GM13977 (cell line): ENCODE measurements at regions not wholly inside any gene's neighbourhood (a gene's known extent, or its start where the extent isn't known, plus 50 kb on each side); places are given as distances from the start of the nearest gene placed in this dataset.

ENCODE experiments used
- DNase-seq: peaks from one replicate; pipeline ENCODE4 v3.0.0; 2012; ENCODE audit warnings: low spot score
- CTCF ChIP-seq: IDR thresholded peaks from 2 replicates; pipeline ENCODE4 v1.5.1; 2012; ENCODE audit warnings: mild to moderate bottlenecking, control low read depth; ENCODE audit not compliant: insufficient read depth; ENCODE audit errors: extremely low read depth, missing control alignments
- in situ Hi-C: fragments of 300-500 bp; cut with MboI; formaldehyde crosslinking; loops from one replicate; pipeline ENCODE4 v1.12.0; 2022; ENCODE audit warnings: low sequenced_read_pairs, low pct_unique_long_range_greater_than_20kb, mixed read lengths, inconsistent platforms; ENCODE audit not compliant: unreplicated experiment

GRCh38 chr21:14874379-14874778 lies 190.4 kb downstream of the NRIP1 start:
- in situ Hi-C loops: loop anchor here (10.0 to 25.0 kb wide), 2 partner anchors 170 to 613 kb away; no protein-coding TSS in a partner anchor
- DNase-seq: no peak
- TF ChIP-seq CTCF: no peak

- TF ChIP-seq CTCF: no peak
- in situ Hi-C loops: loop anchor here (10.0 to 25.0 kb wide), 2 partner anchors 173 to 615 kb away; no protein-coding TSS in a partner anchor
- DNase-seq: no peak
Measured at GRCh38 chr21:14871861-14872260, 192.9 kb downstream of the NRIP1 start.

- no peak for TF ChIP-seq CTCF
- in situ Hi-C loops: loop anchor here (10.0 to 25.0 kb wide), 2 partner anchors 174 to 616 kb away; no protein-coding TSS in a partner anchor
- no peak for DNase-seq
Measured at GRCh38 chr21:14870853-14871149, 194.0 kb downstream of the NRIP1 start.

DNA sequence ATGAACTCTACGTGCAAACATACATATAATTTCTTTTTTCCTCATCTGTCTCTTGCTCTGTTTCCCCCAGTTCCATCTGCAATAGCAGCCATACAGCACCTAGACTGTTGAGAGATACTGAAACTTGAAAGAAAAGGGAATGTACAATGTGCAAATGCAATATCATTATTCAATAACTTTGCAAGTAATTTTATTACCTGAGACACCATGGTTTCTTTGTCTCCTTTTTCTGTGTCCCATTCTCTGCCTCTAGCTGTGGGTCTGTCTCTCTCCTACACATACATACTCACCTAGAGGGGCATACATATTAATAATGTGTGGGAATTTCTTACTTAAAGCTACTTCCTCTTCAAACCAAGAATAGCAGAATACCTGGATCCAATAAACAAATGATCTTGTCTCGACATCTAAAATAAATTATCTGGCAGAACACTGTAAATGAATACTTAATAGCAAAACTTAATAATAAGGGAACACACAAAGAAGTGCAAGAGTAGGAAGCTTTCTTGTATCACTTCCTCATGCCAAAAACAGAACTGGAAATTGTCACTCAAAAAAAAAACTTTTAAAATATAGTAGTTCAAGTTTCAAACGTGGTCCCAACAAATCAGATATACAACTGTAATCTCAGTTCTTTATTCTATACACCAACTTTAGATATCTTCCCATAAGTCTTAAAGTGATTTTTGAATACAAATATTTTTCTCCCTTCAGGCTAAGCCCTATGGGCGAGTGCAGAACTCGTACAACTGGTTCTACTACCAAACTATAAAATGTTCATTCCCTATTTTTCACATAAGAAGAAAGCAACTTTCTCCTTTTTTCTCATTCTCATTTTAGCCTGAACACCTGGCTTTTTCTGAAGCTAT lies 194.6 kb downstream of the NRIP1 start:
- in situ Hi-C loops: loop anchor here (10.0 to 25.0 kb wide), 2 partner anchors 175 to 617 kb away; no protein-coding TSS in a partner anchor
- DNase-seq: no peak
- TF ChIP-seq CTCF: no peak

DNA sequence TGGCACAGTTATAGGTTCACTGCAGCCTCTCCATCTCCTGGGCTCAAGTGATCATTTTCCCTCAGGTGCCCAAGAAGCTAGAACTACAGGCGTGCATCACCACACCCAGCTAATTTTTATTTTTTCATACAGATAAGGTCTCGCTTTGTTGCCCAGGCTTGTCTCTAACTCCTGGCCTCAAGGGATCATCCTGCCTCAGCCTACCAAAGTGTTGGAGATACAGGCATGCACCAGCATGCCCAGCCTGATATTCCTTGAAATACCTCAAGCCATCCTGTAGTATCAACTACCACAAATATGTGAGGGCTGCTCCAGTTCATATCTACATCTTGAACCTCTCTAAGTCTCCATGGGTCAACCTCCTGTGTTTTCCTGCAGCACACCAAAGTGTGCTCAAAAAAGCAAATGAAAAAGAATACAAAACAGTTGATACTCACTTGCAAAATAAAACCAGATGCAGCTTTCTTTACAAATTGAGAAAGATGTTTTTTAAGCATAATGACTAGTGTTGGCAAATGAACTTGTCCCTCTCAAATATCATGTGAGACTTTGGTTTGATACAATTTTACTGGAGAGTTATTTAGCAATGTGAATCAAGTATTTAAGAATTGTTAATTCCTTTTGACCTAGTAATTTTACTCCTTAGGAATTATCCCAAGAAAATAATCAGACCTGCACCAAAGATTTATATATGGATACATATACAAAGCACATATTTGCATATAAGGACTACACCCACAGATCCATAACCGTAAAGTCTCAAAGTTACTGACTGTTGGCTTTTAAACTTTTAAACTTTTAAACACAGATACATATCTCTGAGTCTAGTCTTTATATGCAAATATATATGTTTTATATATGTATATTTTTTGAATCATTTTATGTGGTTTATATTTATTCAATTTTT lies 197.7 kb downstream of the NRIP1 start:
- no peak for TF ChIP-seq CTCF
- no peak for DNase-seq
- in situ Hi-C loops: loop anchor here (25.0 kb wide), 1 partner anchor 620 kb away; no protein-coding TSS in a partner anchor
